MM.1S (cell line): ENCODE measurements at regions not wholly inside any gene's neighbourhood (a gene's known extent, or its start where the extent isn't known, plus 50 kb on each side); places are given as distances from the start of the nearest gene placed in this dataset.

ENCODE experiments used
- DNase-seq: peaks from one replicate; pipeline ENCODE4 v3.0.0-alpha.2; 2015
- H2AFZ ChIP-seq: fragments of 300-600 bp; sonication (generic); 2 replicates; pipeline ENCODE4 v1.6.0; 2016; ENCODE audit warnings: antibody characterized with exemption, low read length
- H3F3A ChIP-seq: fragments of 300-600 bp; sonication (generic); 2 replicates; pipeline ENCODE4 v1.6.1; 2016; ENCODE audit warnings: mild to moderate bottlenecking, antibody characterized with exemption, low read length, moderate library complexity, mixed read lengths; ENCODE audit not compliant: insufficient read depth
- H3K27ac ChIP-seq: fragments of 300-600 bp; sonication (generic); 2 replicates; pipeline ENCODE4 v1.5.1; 2016; ENCODE audit warnings: mild to moderate bottlenecking, low read length
- H3K27me3 ChIP-seq: fragments of 300-600 bp; sonication (generic); replicated peaks from 2 replicates; pipeline ENCODE4 v1.6.0; 2016; ENCODE audit warnings: low read length; ENCODE audit not compliant: insufficient read depth
- H3K36me3 ChIP-seq: fragments of 300-600 bp; sonication (generic); replicated peaks from 2 replicates; pipeline ENCODE4 v1.6.1; 2016; ENCODE audit warnings: mild to moderate bottlenecking, low read length, mixed read lengths; ENCODE audit not compliant: insufficient read depth
- H3K4me1 ChIP-seq: fragments of 300-600 bp; sonication (generic); 2 replicates; pipeline ENCODE4 v1.6.1; 2016; ENCODE audit warnings: low read length, mixed read lengths
- H3K4me2 ChIP-seq: fragments of 300-600 bp; sonication (generic); 2 replicates; pipeline ENCODE4 v1.6.0; 2016; ENCODE audit warnings: low read depth, low read length
- H3K4me3 ChIP-seq: fragments of 300-600 bp; sonication (generic); 2 replicates; pipeline ENCODE4 v1.5.1; 2016; ENCODE audit warnings: low read length, mixed read lengths
- H3K79me2 ChIP-seq: fragments of 300-600 bp; sonication (generic); 2 replicates; pipeline ENCODE4 v1.6.1; 2016; ENCODE audit warnings: mixed run types, low read length, mixed read lengths
- H3K9ac ChIP-seq: fragments of 300-600 bp; sonication (generic); 2 replicates; pipeline ENCODE4 v1.6.1; 2016; ENCODE audit warnings: low read length, mixed read lengths
- H3K9me2 ChIP-seq: fragments of 300-600 bp; sonication (generic); replicated peaks from 2 replicates; pipeline ENCODE4 v1.6.1; 2016; ENCODE audit warnings: mild to moderate bottlenecking, low read length, mixed read lengths; ENCODE audit not compliant: insufficient read depth
- H3K9me3 ChIP-seq: fragments of 300-600 bp; sonication (generic); replicated peaks from 2 replicates; pipeline ENCODE4 v1.6.1; 2016; ENCODE audit warnings: mild to moderate bottlenecking, low read length, mixed read lengths; ENCODE audit not compliant: insufficient read depth
- H4K20me1 ChIP-seq: fragments of 300-600 bp; sonication (generic); 2 replicates; pipeline ENCODE4 v1.6.1; 2016; ENCODE audit warnings: mild to moderate bottlenecking, low read length, moderate library complexity, mixed read lengths; ENCODE audit not compliant: insufficient read depth
- CTCF ChIP-seq: fragments of 300-600 bp; sonication (generic); IDR thresholded peaks from 2 replicates; pipeline ENCODE4 v1.5.1; 2016; ENCODE audit warnings: antibody characterized with exemption, low read length, mixed read lengths
- EZH2 ChIP-seq: fragments of 300-600 bp; sonication (generic); optimal IDR thresholded peaks from 2 replicates; pipeline ENCODE3; 2017; ENCODE audit warnings: low read depth, mild to moderate bottlenecking, antibody characterized with exemption, low read length, mixed read lengths
- EZH2phosphoT487 ChIP-seq: fragments of 300-600 bp; sonication (generic); IDR thresholded peaks from 2 replicates; pipeline ENCODE4 v1.6.1; 2018; ENCODE audit warnings: antibody characterized with exemption, low read length

- no peak overlapping the region for H3K4me3 ChIP-seq
- H3K79me2 ChIP-seq: no peaks in the 10 kb centered on the region
- no peaks in the 10 kb centered on the region for H3K4me1 ChIP-seq
- no peaks in the 10 kb centered on the region for H3K9me2 ChIP-seq
- H3K27ac ChIP-seq: no peak overlapping the region
- H3K27me3 ChIP-seq: no peaks in the 10 kb centered on the region
- no peak overlapping the region for H2AFZ ChIP-seq
- TF ChIP-seq CTCF: no peak
- TF ChIP-seq EZH2phosphoT487: no peak
- no peak for TF ChIP-seq EZH2
- no peaks in the 10 kb centered on the region for H3F3A ChIP-seq
- H3K4me2 ChIP-seq: no peak overlapping the region
- H3K36me3 ChIP-seq: no peaks in the 10 kb centered on the region
- no peak overlapping the region for H3K9ac ChIP-seq
- H4K20me1 ChIP-seq: no peaks in the 10 kb centered on the region
- H3K9me3 ChIP-seq: no peaks in the 10 kb centered on the region
- DNase-seq: no peak
These were observed 49.8 kb upstream of the LEP start for GRCh38 chr7:128191136-128191844.
